PC-3 (cell line): ENCODE measurements at regions not wholly inside any gene's neighbourhood (a gene's known extent, or its start where the extent isn't known, plus 50 kb on each side); places are given as distances from the start of the nearest gene placed in this dataset.

Experiments
- ATAC-seq: fragments of 200-7000 bp; cut with Tn5 transposase; 2 replicates; pipeline ENCODE4 v1.9.1; 2020; ENCODE audit warnings: mild to moderate bottlenecking, moderate library complexity
- BruUV-seq: library from RNA; stranded (reverse); fragments of 400-500 nt; replicated peaks from 2 replicates; lab custom pipeline; 2021; lab: Mats Ljungman, UMichigan
- CTCF ChIA-PET: fragments of 300-600 bp; sonication (Branson Sonifier 250); formaldehyde crosslinking; loops from one replicate; lab custom pipeline; 2022; ENCODE audit warnings: antibody characterized with exemption; lab: Charles Lee
- POLR2A ChIA-PET: fragments of 300-600 bp; sonication (Branson Sonifier 250); formaldehyde crosslinking; loops from one replicate; lab custom pipeline; 2022; ENCODE audit warnings: antibody characterized with exemption; ENCODE audit not compliant: unreplicated experiment; lab: Charles Lee
- DNase-seq: peaks from one replicate; pipeline ENCODE4 v3.0.0-alpha.2; 2015
- H2AFZ ChIP-seq: fragments of 300-600 bp; sonication (generic); 2 replicates; pipeline ENCODE4 v1.6.0; 2016; ENCODE audit warnings: antibody characterized with exemption, low read length
- H3F3A ChIP-seq: fragments of 300-600 bp; sonication (generic); one replicate; pipeline ENCODE4 v1.6.0; 2017; ENCODE audit warnings: antibody characterized with exemption, low read length, control low read depth, mild to moderate bottlenecking; ENCODE audit not compliant: unreplicated experiment
- H3K27ac ChIP-seq: fragments of 300-600 bp; sonication (generic); 2 replicates; pipeline ENCODE4 v1.5.1; 2016; ENCODE audit warnings: mild to moderate bottlenecking, low read length
- H3K27me3 ChIP-seq: fragments of 300-600 bp; sonication (generic); 2 replicates; pipeline ENCODE4 v1.6.1; 2016; ENCODE audit warnings: low read length, mixed read lengths
- H3K36me3 ChIP-seq: fragments of 300-600 bp; sonication (generic); 2 replicates; pipeline ENCODE4 v1.6.1; 2016; ENCODE audit warnings: low read depth, mixed run types, low read length, mixed read lengths
- H3K4me1 ChIP-seq: fragments of 300-600 bp; sonication (generic); 2 replicates; pipeline ENCODE4 v1.5.1; 2016; ENCODE audit warnings: low read length; ENCODE audit not compliant: insufficient read depth
- H3K4me2 ChIP-seq: fragments of 300-600 bp; sonication (generic); 2 replicates; pipeline ENCODE4 v1.6.0; 2016; ENCODE audit warnings: low read length
- H3K4me3 ChIP-seq: fragments of 300-600 bp; sonication (generic); 2 replicates; pipeline ENCODE4 v1.5.1; 2016; ENCODE audit warnings: mild to moderate bottlenecking, low read length, mixed read lengths
- H3K79me2 ChIP-seq: fragments of 300-600 bp; sonication (generic); 2 replicates; pipeline ENCODE4 v1.6.1; 2017; ENCODE audit warnings: low read length, mixed read lengths
- H3K9ac ChIP-seq: fragments of 300-600 bp; sonication (generic); 2 replicates; pipeline ENCODE4 v1.6.0; 2016; ENCODE audit warnings: mild to moderate bottlenecking, low read length
- H3K9me2 ChIP-seq: fragments of 300-600 bp; sonication (generic); replicated peaks from 2 replicates; pipeline ENCODE4 v1.6.1; 2016; ENCODE audit warnings: mixed run types, low read length, mixed read lengths
- H3K9me3 ChIP-seq: fragments of 300-600 bp; sonication (generic); 2 replicates; pipeline ENCODE4 v1.6.1; 2016; ENCODE audit warnings: low read length, mixed read lengths
- H4K20me1 ChIP-seq: fragments of 300-600 bp; sonication (generic); 2 replicates; pipeline ENCODE4 v1.6.1; 2016; ENCODE audit warnings: low read length, mixed read lengths
- EZH2 ChIP-seq: fragments of 300-600 bp; sonication (generic); IDR thresholded peaks from one replicate; pipeline ENCODE4 v1.6.1; 2017; ENCODE audit warnings: antibody characterized with exemption, mild to moderate bottlenecking, low read length; ENCODE audit not compliant: unreplicated experiment
- EZH2phosphoT487 ChIP-seq: fragments of 300-600 bp; sonication (generic); IDR thresholded peaks from 2 replicates; pipeline ENCODE4 v1.6.1; 2018; ENCODE audit warnings: mild to moderate bottlenecking, antibody characterized with exemption, low read length, borderline replicate concordance
- intact Hi-C: fragments of 100-400 bp; cut with micrococcal nuclease; formaldehyde crosslinking; loops from 2 replicates; pipeline ENCODE4 v1.9.0; 2023
- TF ChIP-seq, protein P1 (sequence below): fragments of 300-600 bp; sonication (generic); conservative IDR thresholded peaks from 2 replicates; pipeline ENCODE4 v1.5.1; 2017; ENCODE audit warnings: antibody characterized with exemption, low read depth, mild to moderate bottlenecking, low read length

DNA sequence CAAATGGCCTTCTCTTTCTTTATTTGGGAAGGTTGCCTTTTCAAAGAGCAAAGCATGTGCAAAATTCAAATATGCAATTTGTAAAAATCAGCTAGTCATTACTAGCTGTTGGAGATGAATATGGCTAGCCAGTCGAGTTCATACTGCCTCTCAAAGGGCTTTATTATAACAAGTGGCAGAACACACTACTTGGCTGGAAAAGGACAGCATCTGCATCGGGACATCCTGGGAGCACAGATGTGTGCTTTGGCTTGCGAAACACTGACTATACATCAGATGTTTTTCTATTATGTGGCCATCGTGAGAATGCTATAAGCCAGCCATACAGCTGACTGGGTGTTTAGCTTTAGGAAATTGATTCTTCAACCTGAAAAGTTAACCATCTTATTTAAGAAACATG is 424.2 kb downstream of the KCTD12 start:
- no peak overlapping the region for H2AFZ ChIP-seq
- no peaks in the 10 kb centered on the region for H3K36me3 ChIP-seq
- TF ChIP-seq, protein P1, sequence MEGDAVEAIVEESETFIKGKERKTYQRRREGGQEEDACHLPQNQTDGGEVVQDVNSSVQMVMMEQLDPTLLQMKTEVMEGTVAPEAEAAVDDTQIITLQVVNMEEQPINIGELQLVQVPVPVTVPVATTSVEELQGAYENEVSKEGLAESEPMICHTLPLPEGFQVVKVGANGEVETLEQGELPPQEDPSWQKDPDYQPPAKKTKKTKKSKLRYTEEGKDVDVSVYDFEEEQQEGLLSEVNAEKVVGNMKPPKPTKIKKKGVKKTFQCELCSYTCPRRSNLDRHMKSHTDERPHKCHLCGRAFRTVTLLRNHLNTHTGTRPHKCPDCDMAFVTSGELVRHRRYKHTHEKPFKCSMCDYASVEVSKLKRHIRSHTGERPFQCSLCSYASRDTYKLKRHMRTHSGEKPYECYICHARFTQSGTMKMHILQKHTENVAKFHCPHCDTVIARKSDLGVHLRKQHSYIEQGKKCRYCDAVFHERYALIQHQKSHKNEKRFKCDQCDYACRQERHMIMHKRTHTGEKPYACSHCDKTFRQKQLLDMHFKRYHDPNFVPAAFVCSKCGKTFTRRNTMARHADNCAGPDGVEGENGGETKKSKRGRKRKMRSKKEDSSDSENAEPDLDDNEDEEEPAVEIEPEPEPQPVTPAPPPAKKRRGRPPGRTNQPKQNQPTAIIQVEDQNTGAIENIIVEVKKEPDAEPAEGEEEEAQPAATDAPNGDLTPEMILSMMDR: no peak
- TF ChIP-seq EZH2phosphoT487 (no peak), EZH2 (no peak)
- no peak overlapping the region for H3K27ac ChIP-seq
- no TSS peak for BruUV-seq
- no peaks in the 10 kb centered on the region for H3K79me2 ChIP-seq
- ChIA-PET POLR2A (no interaction called here), CTCF (no interaction called here)
- H3K9ac ChIP-seq: no peak overlapping the region
- no peaks in the 10 kb centered on the region for H3F3A ChIP-seq
- peaks cover 8% of the 10 kb centered on the region; the same call in 1 of the 2 replicates for H3K4me1 ChIP-seq
- H3K4me2 ChIP-seq: no peak overlapping the region
- H3K4me3 ChIP-seq: no peak overlapping the region
- DNase-seq (no peak), ATAC-seq (no peak)
- H3K27me3 ChIP-seq: no peaks in the 10 kb centered on the region
- no peaks in the 10 kb centered on the region for H4K20me1 ChIP-seq
- no peaks in the 10 kb centered on the region for H3K9me3 ChIP-seq
- intact Hi-C loops: no loop called here
- no peaks in the 10 kb centered on the region for H3K9me2 ChIP-seq

DNA sequence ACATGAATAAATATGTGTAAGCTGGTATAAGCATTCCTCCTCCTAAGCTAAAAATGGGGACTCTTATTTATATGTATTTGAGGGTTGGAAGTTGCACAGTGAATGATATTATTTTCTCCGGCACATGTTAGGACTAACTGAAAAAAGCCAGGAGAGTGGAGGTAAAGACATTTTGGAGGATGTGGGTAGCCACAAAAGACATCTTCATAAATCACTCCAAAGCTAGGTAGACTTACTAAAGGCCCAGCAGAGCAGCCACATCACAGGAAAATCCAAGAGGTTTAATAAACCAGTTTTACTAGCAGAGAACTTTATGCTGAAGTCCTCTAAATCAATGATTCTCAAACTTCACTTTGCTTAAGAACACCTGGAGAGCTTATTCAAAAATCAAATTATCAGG is 424.7 kb downstream of the KCTD12 start:
- no peak overlapping the region for H2AFZ ChIP-seq
- H4K20me1 ChIP-seq: no peaks in the 10 kb centered on the region
- ChIA-PET POLR2A (no interaction called here), CTCF (no interaction called here)
- ATAC-seq (no peak), DNase-seq (no peak)
- H3K4me1 ChIP-seq: peaks cover 8% of the 10 kb centered on the region
- H3K9ac ChIP-seq: no peak overlapping the region
- H3F3A ChIP-seq: no peaks in the 10 kb centered on the region
- BruUV-seq: no TSS peak
- H3K4me2 ChIP-seq: no peak overlapping the region
- H3K9me2 ChIP-seq: no peaks in the 10 kb centered on the region
- no peaks in the 10 kb centered on the region for H3K79me2 ChIP-seq
- no peak overlapping the region for H3K27ac ChIP-seq
- H3K9me3 ChIP-seq: no peaks in the 10 kb centered on the region
- H3K27me3 ChIP-seq: no peaks in the 10 kb centered on the region
- TF ChIP-seq, protein P1: no peak
- TF ChIP-seq EZH2phosphoT487 (no peak), EZH2 (no peak)
- no peak overlapping the region for H3K4me3 ChIP-seq
- intact Hi-C loops: no loop called here
- H3K36me3 ChIP-seq: no peaks in the 10 kb centered on the region

- H3K79me2 ChIP-seq: no peaks in the 10 kb centered on the region
- H3K27me3 ChIP-seq: no peaks in the 10 kb centered on the region
- no peaks in the 10 kb centered on the region for H4K20me1 ChIP-seq
- H3K9me2 ChIP-seq: no peaks in the 10 kb centered on the region
- ChIA-PET CTCF (no interaction called here), POLR2A (no interaction called here)
- ATAC-seq (no peak), DNase-seq (no peak)
- intact Hi-C loops: no loop called here
- no peaks in the 10 kb centered on the region for H3K36me3 ChIP-seq
- no peak overlapping the region for H3K4me2 ChIP-seq
- no peaks in the 10 kb centered on the region for H3K9me3 ChIP-seq
- no peak overlapping the region for H3K4me3 ChIP-seq
- BruUV-seq: no TSS peak
- H3K27ac ChIP-seq: no peak overlapping the region
- no peak overlapping the region for H3K9ac ChIP-seq
- TF ChIP-seq, protein P1: no peak
- TF ChIP-seq EZH2 (no peak), EZH2phosphoT487 (no peak)
- no peak overlapping the region for H2AFZ ChIP-seq
- H3K4me1 ChIP-seq: peaks cover 16% of the 10 kb centered on the region
- no peaks in the 10 kb centered on the region for H3F3A ChIP-seq
Measured at GRCh38 chr13:76459863-76460262, 426.3 kb downstream of the KCTD12 start.
